H1 (cell line): ENCODE measurements at regions not wholly inside any gene's neighbourhood (a gene's known extent, or its start where the extent isn't known, plus 50 kb on each side); places are given as distances from the start of the nearest gene placed in this dataset.

Experiments
- POLR2A ChIP-seq, 2 experiments: IDR thresholded peaks; 1 replicate in 1 of 2; 2 replicates in 1 of 2; pipeline ENCODE4 v1.6.1; 2011; ENCODE audit warnings: low read depth in 2 of 2, low read length in 2 of 2, mild to moderate bottlenecking in 2 of 2; ENCODE audit errors: control extremely low read depth in 1 of 2
- POLR2AphosphoS5 ChIP-seq: IDR thresholded peaks from 2 replicates; pipeline ENCODE4 v1.6.1; 2011; ENCODE audit warnings: low read depth, low read length
- SRF ChIP-seq: IDR thresholded peaks from 2 replicates; pipeline ENCODE4 v1.6.1; 2011; ENCODE audit warnings: mild to moderate bottlenecking, low read depth, low read length, moderate library complexity

- TF ChIP-seq SRF: no peak
- TF ChIP-seq POLR2A (IDR thresholded peaks at IDR 0.05; ENCODE audit: control extremely low read depth in 1 of 2, low read depth in 2 of 2, low read length in 2 of 2): no peak
- no peak for TF ChIP-seq POLR2AphosphoS5
Observed at GRCh38 chr2:191618046-191618780, 59.7 kb upstream of the NABP1 start.
